ENCODE measurements at regions not wholly inside any gene's neighbourhood (a gene's known extent, or its start where the extent isn't known, plus 50 kb on each side); places are given as distances from the start of the nearest gene placed in this dataset.

DNA sequence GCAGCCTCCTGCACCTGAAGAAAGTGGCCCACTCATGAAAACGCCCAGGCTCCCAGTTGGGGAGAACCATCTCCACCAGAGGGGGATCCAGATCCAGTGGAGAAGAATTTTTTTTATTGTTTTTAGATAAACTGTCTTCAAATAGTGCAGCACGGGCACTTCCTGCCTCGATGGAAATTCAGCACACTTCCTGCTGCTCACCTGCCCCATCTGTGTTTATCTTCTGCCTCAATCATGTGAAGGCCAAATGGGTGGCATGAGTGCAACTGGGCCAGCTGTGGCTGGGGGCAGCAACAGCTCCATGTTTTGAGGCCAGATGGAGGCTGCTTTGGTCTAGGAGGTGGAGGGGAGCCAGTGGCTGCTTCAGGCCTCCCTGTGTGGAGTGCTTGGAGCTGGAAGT lies 75.9 kb upstream of the WSB1 start:
- no peaks in the 10 kb centered on the region for H3K79me2 ChIP-seq (replicated peaks; ENCODE audit: insufficient read depth, low read length)
- no peaks in the 10 kb centered on the region for H3K27me3 ChIP-seq (ENCODE audit: insufficient read depth, low read depth, low read length)
- H3K9me2 ChIP-seq (ENCODE audit: insufficient read depth, low read length), result no peaks in the 10 kb centered on the region
- no peak overlapping the region for H3K4me2 ChIP-seq (ENCODE audit: low read length)
- H4K20me1 ChIP-seq (ENCODE audit: insufficient read depth), result no peaks in the 10 kb centered on the region
- no peak overlapping the region for H2AFZ ChIP-seq (ENCODE audit: low read depth, low read length)
- H3K27ac ChIP-seq (ENCODE audit: low read length), result no peak overlapping the region
- no peak overlapping the region for H3K4me3 ChIP-seq (ENCODE audit: low read length)
- H3K36me3 ChIP-seq (ENCODE audit: insufficient read depth, low read length), result no peaks in the 10 kb centered on the region
- no peaks in the 10 kb centered on the region for H3F3A ChIP-seq (ENCODE audit: insufficient read depth, low read length, poor library complexity, severe bottlenecking)
- H3K9ac ChIP-seq (ENCODE audit: low read length), result no peak overlapping the region
- no peak for TF ChIP-seq TAF1 (IDR thresholded peaks at IDR 0.05; ENCODE audit: low read depth)
- H3K9me3 ChIP-seq (ENCODE audit: low read length), result no peaks in the 10 kb centered on the region

DNA sequence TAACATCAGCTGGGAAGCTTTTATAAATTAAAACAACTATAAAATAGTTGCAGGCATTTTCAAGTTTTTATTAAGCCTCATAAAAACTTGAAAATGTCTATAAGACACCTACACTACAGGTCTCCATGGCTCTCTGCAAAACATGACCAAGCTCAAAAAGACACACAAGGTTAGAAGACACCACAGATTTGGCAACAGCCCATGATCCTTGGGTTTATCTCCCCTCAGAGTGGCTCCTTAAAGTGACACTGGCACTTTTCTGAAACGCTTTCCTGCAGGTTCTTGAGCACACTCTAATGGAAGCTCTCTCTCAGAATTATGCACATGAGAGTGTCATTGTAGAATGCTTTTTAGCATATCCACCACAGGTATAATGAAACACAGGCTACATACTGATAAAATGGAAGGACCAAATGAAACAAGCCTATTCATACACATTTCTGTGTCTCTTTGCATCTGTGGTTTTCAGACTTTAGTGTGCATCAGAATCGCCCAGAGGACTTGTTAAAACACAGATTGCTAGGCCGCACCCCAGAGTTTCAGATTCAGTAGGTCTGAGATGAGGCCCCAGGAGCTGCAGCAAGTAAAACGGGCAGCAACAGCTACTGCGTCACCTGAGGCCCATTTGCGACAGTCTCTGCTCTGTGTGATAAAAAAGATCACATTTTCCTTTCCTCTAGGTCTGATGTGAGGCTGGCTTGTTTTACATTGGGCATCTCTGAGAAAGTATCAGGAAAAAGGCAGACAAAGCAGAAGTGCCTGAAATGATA lies 75.0 kb upstream of the WSB1 start:
- TF ChIP-seq TAF1 (IDR thresholded peaks at IDR 0.05; ENCODE audit: low read depth) (no peak), EZH2 (IDR thresholded peaks at IDR 0.05; ENCODE audit: borderline replicate concordance, insufficient read depth, low read length, poor library complexity, severe bottlenecking) (no peak), MXI1 (conservative IDR thresholded peaks at IDR 0.05; ENCODE audit: poor library complexity, severe bottlenecking) (no peak), EP300 (conservative IDR thresholded peaks at IDR 0.05; ENCODE audit: poor library complexity, severe bottlenecking) (no peak), SMC3 (conservative IDR thresholded peaks at IDR 0.05; ENCODE audit: poor library complexity) (no peak), RAD21 (conservative IDR thresholded peaks at IDR 0.05) (no peak), POLR2AphosphoS5 (IDR thresholded peaks at IDR 0.05) (no peak)
- TF ChIP-seq, protein P1, sequence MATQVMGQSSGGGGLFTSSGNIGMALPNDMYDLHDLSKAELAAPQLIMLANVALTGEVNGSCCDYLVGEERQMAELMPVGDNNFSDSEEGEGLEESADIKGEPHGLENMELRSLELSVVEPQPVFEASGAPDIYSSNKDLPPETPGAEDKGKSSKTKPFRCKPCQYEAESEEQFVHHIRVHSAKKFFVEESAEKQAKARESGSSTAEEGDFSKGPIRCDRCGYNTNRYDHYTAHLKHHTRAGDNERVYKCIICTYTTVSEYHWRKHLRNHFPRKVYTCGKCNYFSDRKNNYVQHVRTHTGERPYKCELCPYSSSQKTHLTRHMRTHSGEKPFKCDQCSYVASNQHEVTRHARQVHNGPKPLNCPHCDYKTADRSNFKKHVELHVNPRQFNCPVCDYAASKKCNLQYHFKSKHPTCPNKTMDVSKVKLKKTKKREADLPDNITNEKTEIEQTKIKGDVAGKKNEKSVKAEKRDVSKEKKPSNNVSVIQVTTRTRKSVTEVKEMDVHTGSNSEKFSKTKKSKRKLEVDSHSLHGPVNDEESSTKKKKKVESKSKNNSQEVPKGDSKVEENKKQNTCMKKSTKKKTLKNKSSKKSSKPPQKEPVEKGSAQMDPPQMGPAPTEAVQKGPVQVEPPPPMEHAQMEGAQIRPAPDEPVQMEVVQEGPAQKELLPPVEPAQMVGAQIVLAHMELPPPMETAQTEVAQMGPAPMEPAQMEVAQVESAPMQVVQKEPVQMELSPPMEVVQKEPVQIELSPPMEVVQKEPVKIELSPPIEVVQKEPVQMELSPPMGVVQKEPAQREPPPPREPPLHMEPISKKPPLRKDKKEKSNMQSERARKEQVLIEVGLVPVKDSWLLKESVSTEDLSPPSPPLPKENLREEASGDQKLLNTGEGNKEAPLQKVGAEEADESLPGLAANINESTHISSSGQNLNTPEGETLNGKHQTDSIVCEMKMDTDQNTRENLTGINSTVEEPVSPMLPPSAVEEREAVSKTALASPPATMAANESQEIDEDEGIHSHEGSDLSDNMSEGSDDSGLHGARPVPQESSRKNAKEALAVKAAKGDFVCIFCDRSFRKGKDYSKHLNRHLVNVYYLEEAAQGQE (IDR thresholded peaks at IDR 0.05; ENCODE audit: borderline replicate concordance), result no peak
- TF ChIP-seq, protein P2, sequence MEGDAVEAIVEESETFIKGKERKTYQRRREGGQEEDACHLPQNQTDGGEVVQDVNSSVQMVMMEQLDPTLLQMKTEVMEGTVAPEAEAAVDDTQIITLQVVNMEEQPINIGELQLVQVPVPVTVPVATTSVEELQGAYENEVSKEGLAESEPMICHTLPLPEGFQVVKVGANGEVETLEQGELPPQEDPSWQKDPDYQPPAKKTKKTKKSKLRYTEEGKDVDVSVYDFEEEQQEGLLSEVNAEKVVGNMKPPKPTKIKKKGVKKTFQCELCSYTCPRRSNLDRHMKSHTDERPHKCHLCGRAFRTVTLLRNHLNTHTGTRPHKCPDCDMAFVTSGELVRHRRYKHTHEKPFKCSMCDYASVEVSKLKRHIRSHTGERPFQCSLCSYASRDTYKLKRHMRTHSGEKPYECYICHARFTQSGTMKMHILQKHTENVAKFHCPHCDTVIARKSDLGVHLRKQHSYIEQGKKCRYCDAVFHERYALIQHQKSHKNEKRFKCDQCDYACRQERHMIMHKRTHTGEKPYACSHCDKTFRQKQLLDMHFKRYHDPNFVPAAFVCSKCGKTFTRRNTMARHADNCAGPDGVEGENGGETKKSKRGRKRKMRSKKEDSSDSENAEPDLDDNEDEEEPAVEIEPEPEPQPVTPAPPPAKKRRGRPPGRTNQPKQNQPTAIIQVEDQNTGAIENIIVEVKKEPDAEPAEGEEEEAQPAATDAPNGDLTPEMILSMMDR (IDR thresholded peaks at IDR 0.05; ENCODE audit: poor library complexity, severe bottlenecking), result no peak
- no peaks in the 10 kb centered on the region for H3K9me2 ChIP-seq (ENCODE audit: insufficient read depth, low read length)
- no peaks in the 10 kb centered on the region for H4K20me1 ChIP-seq (ENCODE audit: insufficient read depth)
- no peaks in the 10 kb centered on the region for H3K27me3 ChIP-seq (ENCODE audit: insufficient read depth, low read depth, low read length)
- H3K27ac ChIP-seq (ENCODE audit: low read length), result no peak overlapping the region
- no peaks in the 10 kb centered on the region for H3K9me3 ChIP-seq (ENCODE audit: low read length)
- H3K4me2 ChIP-seq (ENCODE audit: low read length), result no peak overlapping the region
- no peak overlapping the region for H2AFZ ChIP-seq (ENCODE audit: low read depth, low read length)
- no peak overlapping the region for H3K4me3 ChIP-seq (ENCODE audit: low read length)
- H3K9ac ChIP-seq (ENCODE audit: low read length), result no peak overlapping the region
- H3K36me3 ChIP-seq (ENCODE audit: insufficient read depth, low read length), result no peaks in the 10 kb centered on the region
- H3K79me2 ChIP-seq (replicated peaks; ENCODE audit: insufficient read depth, low read length), result no peaks in the 10 kb centered on the region
- no peaks in the 10 kb centered on the region for H3F3A ChIP-seq (ENCODE audit: insufficient read depth, low read length, poor library complexity, severe bottlenecking)

Data from neural cell (in vitro differentiated cells).